ENCODE measurements at regions not wholly inside any gene's neighbourhood (a gene's known extent, or its start where the extent isn't known, plus 50 kb on each side); places are given as distances from the start of the nearest gene placed in this dataset.

DNA sequence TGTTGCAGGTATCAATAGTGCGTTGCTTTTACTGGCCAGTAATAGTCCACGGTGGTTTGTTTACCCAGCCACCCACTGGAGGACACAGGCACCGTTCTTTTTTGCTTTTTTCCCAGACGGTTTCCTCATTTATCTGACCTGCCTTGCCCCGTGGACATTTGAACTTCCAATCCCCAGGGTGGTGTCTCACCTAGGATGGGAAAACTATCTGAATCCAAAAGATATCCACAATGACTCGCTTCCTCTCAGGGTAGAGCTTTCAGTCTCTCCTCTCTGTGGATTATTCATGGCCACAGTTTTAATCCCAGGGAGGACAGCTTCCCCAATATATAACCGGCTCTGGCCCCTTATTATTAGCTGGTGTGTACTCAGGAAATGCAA, 170.8 kb downstream of the FOXO1 start:
- no peak overlapping the region for H2BK120ac ChIP-seq (ENCODE audit: insufficient read depth, low read length, poor library complexity)
- no peak overlapping the region for H3K27ac ChIP-seq (ENCODE audit: low read depth, low read length)
- no peak overlapping the region for H2AK5ac ChIP-seq (ENCODE audit: low read length)
- H3K4me1 ChIP-seq (ENCODE audit: control insufficient read depth in 1 of 2, insufficient read depth in 2 of 2, low read length in 2 of 2) = peaks cover 4 to 6% of the 10 kb centered on the region in 2 experiments
- H3K9me3 ChIP-seq (ENCODE audit: insufficient read depth, low read depth, low read length) = no peaks in the 10 kb centered on the region
- H3K23ac ChIP-seq (ENCODE audit: low read length) = no peak overlapping the region
- no peak overlapping the region for H4K8ac ChIP-seq (ENCODE audit: low read depth, low read length)
- no peaks in the 10 kb centered on the region for H3K27me3 ChIP-seq (ENCODE audit: insufficient read depth, low read length)
- H2BK12ac ChIP-seq (ENCODE audit: low read length) = no peak overlapping the region
- H2AFZ ChIP-seq (ENCODE audit: insufficient read depth, low read length, poor library complexity) = no peak overlapping the region
- no peak for DNase-seq
- H3K4ac ChIP-seq (ENCODE audit: low read depth, low read length) = no peak overlapping the region
- no peak overlapping the region for H4K91ac ChIP-seq (ENCODE audit: low read depth, low read length)
- no peaks in the 10 kb centered on the region for H3K36me3 ChIP-seq (ENCODE audit: control insufficient read depth in 1 of 2, insufficient read depth in 2 of 2, low read length in 2 of 2)
- H3K79me2 ChIP-seq (ENCODE audit: control insufficient read depth, insufficient read depth, low read length, poor library complexity) = no peaks in the 10 kb centered on the region
- H3K18ac ChIP-seq (ENCODE audit: low read length) = no peak overlapping the region
- no peak overlapping the region for H3K9ac ChIP-seq (ENCODE audit: low read length)
- H3K79me1 ChIP-seq (ENCODE audit: low read length) = no peaks in the 10 kb centered on the region
- H2BK5ac ChIP-seq (ENCODE audit: low read depth, low read length, poor library complexity) = no peak overlapping the region
- no peak overlapping the region for H3K14ac ChIP-seq (ENCODE audit: low read length)
- no peak overlapping the region for H4K12ac ChIP-seq (ENCODE audit: low read depth, low read length)
- no peak overlapping the region for H3K4me3 ChIP-seq (ENCODE audit: low read depth, low read length)
- WGBS (ENCODE audit: extremely low coverage, insufficient coverage, insufficient read length) = no CpG with 5 or more reads among the region's 7 CpGs
- no peak overlapping the region for H3K4me2 ChIP-seq (ENCODE audit: low read length)

DNA sequence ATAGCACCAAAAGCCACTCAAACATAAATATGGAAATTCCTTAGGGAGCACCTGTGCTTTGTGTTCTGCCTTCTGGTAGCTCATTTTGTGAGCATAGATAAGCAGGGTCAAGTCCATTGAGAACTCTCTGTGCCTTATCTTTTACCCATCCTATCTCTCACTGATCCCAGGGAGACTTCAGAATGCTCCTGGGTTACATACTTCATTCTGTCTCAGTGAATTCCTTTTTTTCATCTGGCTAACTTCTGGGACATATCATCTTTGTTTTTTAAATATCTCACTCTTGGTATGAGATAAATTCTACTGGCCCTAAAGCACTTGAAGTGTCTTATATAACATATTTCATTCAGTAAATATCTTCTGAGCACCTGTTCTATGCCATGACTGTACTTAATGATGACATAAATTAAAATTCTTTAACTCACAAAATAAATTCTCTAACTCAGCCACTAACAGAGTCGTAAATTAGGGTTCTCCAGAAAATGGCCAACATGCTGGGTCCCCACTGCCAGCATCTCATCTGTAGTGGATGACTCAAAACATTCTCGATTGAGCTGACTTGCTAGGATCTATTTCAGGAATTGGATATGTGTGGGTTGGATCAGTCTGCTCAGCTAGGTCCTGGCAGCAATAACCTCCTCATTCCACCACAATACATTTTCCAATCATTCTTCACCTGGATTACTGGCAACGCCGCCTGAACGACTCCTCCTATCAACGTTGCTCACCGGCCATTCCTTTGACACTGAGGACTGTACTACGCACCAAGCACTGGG, 170.2 kb downstream of the FOXO1 start:
- H3K27ac ChIP-seq (ENCODE audit: low read depth, low read length) = no peak overlapping the region
- H2AK5ac ChIP-seq (ENCODE audit: low read length) = peak overlapping the region; percentile 3
- H4K12ac ChIP-seq (ENCODE audit: low read depth, low read length) = no peak overlapping the region
- no peak overlapping the region for H3K14ac ChIP-seq (ENCODE audit: low read length)
- no peaks in the 10 kb centered on the region for H3K9me3 ChIP-seq (ENCODE audit: insufficient read depth, low read depth, low read length)
- no peaks in the 10 kb centered on the region for H3K36me3 ChIP-seq (ENCODE audit: control insufficient read depth in 1 of 2, insufficient read depth in 2 of 2, low read length in 2 of 2)
- no peaks in the 10 kb centered on the region for H3K79me2 ChIP-seq (ENCODE audit: control insufficient read depth, insufficient read depth, low read length, poor library complexity)
- no peak overlapping the region for H3K4me3 ChIP-seq (ENCODE audit: low read depth, low read length)
- H4K8ac ChIP-seq (ENCODE audit: low read depth, low read length) = no peak overlapping the region
- no peaks in the 10 kb centered on the region for H3K27me3 ChIP-seq (ENCODE audit: insufficient read depth, low read length)
- H3K18ac ChIP-seq (ENCODE audit: low read length) = no peak overlapping the region
- no peak overlapping the region for H3K4ac ChIP-seq (ENCODE audit: low read depth, low read length)
- H3K79me1 ChIP-seq (ENCODE audit: low read length) = no peaks in the 10 kb centered on the region
- H2BK12ac ChIP-seq (ENCODE audit: low read length) = no peak overlapping the region
- H2AFZ ChIP-seq (ENCODE audit: insufficient read depth, low read length, poor library complexity) = no peak overlapping the region
- no peak overlapping the region for H4K91ac ChIP-seq (ENCODE audit: low read depth, low read length)
- no peak overlapping the region for H3K23ac ChIP-seq (ENCODE audit: low read length)
- no peak overlapping the region for H2BK120ac ChIP-seq (ENCODE audit: insufficient read depth, low read length, poor library complexity)
- WGBS (ENCODE audit: extremely low coverage, insufficient coverage, insufficient read length) = no CpG with 5 or more reads among the region's 8 CpGs
- peaks cover 4 to 6% of the 10 kb centered on the region in 2 experiments for H3K4me1 ChIP-seq (ENCODE audit: control insufficient read depth in 1 of 2, insufficient read depth in 2 of 2, low read length in 2 of 2)
- H3K4me2 ChIP-seq (ENCODE audit: low read length) = no peak overlapping the region
- DNase-seq = peak; percentile 81 to 88
- no peak overlapping the region for H3K9ac ChIP-seq (ENCODE audit: low read length)
- no peak overlapping the region for H2BK5ac ChIP-seq (ENCODE audit: low read depth, low read length, poor library complexity)

DNA sequence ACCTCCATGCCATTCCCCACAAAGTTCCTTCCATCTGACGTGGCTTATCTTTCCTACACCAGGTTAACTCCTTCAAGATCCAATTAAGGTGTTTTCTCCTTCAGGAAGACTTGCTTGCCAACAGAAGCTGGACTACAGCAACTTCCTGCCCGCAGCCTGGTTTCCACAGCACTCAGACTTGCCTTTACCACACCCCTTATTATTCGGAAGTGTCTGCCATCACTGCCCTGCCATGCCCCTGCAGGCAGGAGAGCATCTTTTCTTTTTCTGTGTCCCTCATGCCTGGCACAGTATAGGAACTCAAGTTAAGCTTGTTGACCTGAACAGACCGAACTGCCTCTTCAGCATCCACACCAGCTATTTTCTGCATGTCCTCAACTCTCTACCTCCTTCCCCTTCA, 168.0 kb downstream of the FOXO1 start:
- peaks cover 3% of the 10 kb centered on the region for H3K79me1 ChIP-seq (ENCODE audit: low read length)
- no peak overlapping the region for H2BK5ac ChIP-seq (ENCODE audit: low read depth, low read length, poor library complexity)
- no peak overlapping the region for H4K12ac ChIP-seq (ENCODE audit: low read depth, low read length)
- no peak overlapping the region for H3K23ac ChIP-seq (ENCODE audit: low read length)
- H4K91ac ChIP-seq (ENCODE audit: low read depth, low read length) = no peak overlapping the region
- H3K4me3 ChIP-seq (ENCODE audit: low read depth, low read length) = no peak overlapping the region
- no peak overlapping the region for H3K9ac ChIP-seq (ENCODE audit: low read length)
- no peak overlapping the region for H2BK120ac ChIP-seq (ENCODE audit: insufficient read depth, low read length, poor library complexity)
- H2BK12ac ChIP-seq (ENCODE audit: low read length) = no peak overlapping the region
- no peak overlapping the region for H3K27ac ChIP-seq (ENCODE audit: low read depth, low read length)
- H3K9me3 ChIP-seq (ENCODE audit: insufficient read depth, low read depth, low read length) = no peaks in the 10 kb centered on the region
- H2AK5ac ChIP-seq (ENCODE audit: low read length) = no peak overlapping the region
- DNase-seq = peak in 1 of 2 donors; percentile 64
- H3K14ac ChIP-seq (ENCODE audit: low read length) = no peak overlapping the region
- no peak overlapping the region for H3K4me2 ChIP-seq (ENCODE audit: low read length)
- no peaks in the 10 kb centered on the region for H3K27me3 ChIP-seq (ENCODE audit: insufficient read depth, low read length)
- no CpG with 5 or more reads among the region's 4 CpGs for WGBS (ENCODE audit: extremely low coverage, insufficient coverage, insufficient read length)
- no peak overlapping the region for H3K4ac ChIP-seq (ENCODE audit: low read depth, low read length)
- no peak overlapping the region for H4K8ac ChIP-seq (ENCODE audit: low read depth, low read length)
- H3K4me1 ChIP-seq (ENCODE audit: control insufficient read depth in 1 of 2, insufficient read depth in 2 of 2, low read length in 2 of 2) = peaks cover 7 to 9% of the 10 kb centered on the region in 2 experiments
- no peaks in the 10 kb centered on the region for H3K79me2 ChIP-seq (ENCODE audit: control insufficient read depth, insufficient read depth, low read length, poor library complexity)
- H3K18ac ChIP-seq (ENCODE audit: low read length) = no peak overlapping the region
- H3K36me3 ChIP-seq (ENCODE audit: control insufficient read depth in 1 of 2, insufficient read depth in 2 of 2, low read length in 2 of 2) = no peaks in the 10 kb centered on the region
- no peak overlapping the region for H2AFZ ChIP-seq (ENCODE audit: insufficient read depth, low read length, poor library complexity)

DNA sequence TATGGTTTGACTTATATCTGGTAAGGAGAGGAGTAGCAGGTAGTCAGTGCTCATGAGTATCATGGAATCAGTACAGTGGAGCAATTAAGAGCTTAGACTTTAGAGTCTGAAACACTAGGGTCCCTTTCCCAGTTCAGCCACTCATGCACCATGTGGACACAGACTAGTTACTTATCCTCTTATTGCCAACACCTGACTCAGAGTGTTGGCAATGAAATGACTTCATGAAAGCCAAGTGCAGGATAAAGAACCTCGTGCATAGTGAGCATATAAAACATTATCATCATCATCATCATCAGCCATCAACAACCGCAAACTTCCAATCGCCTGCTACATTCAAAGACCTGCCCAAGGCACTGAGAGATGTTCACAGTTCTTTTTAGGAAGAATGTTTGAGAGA, 164.2 kb downstream of the FOXO1 start:
- Histone ChIP-seq H2BK120ac (ENCODE audit: insufficient read depth, low read length, poor library complexity) (no peak overlapping the region), H2BK5ac (ENCODE audit: low read depth, low read length, poor library complexity) (no peak overlapping the region), H3K9me3 (ENCODE audit: insufficient read depth, low read depth, low read length) (no peaks in the 10 kb centered on the region)

More for the DNA sequence above, 164.2 kb downstream of the FOXO1 start:
- Histone ChIP-seq H4K91ac (ENCODE audit: low read depth, low read length) (no peak overlapping the region), H3K4ac (ENCODE audit: low read depth, low read length) (no peak overlapping the region), H2AK5ac (ENCODE audit: low read length) (no peak overlapping the region), H4K8ac (ENCODE audit: low read depth, low read length) (no peak overlapping the region), H3K9ac (ENCODE audit: low read length) (no peak overlapping the region), H2AFZ (ENCODE audit: insufficient read depth, low read length, poor library complexity) (no peak overlapping the region), H4K12ac (ENCODE audit: low read depth, low read length) (no peak overlapping the region), H3K23ac (ENCODE audit: low read length) (no peak overlapping the region), H3K79me1 (ENCODE audit: low read length) (peaks cover 7% of the 10 kb centered on the region), H3K14ac (ENCODE audit: low read length) (no peak overlapping the region), H3K18ac (ENCODE audit: low read length) (no peak overlapping the region), H3K36me3 (ENCODE audit: control insufficient read depth in 1 of 2, insufficient read depth in 2 of 2, low read length in 2 of 2) (no peaks in the 10 kb centered on the region), H3K4me3 (ENCODE audit: low read depth, low read length) (no peak overlapping the region), H3K27ac (ENCODE audit: low read depth, low read length) (no peak overlapping the region), H3K4me2 (ENCODE audit: low read length) (no peak overlapping the region), H3K27me3 (ENCODE audit: insufficient read depth, low read length) (no peaks in the 10 kb centered on the region), H2BK12ac (ENCODE audit: low read length) (no peak overlapping the region), H3K4me1 (ENCODE audit: control insufficient read depth in 1 of 2, insufficient read depth in 2 of 2, low read length in 2 of 2) (peaks cover 13 to 18% of the 10 kb centered on the region in 2 experiments), H3K79me2 (ENCODE audit: control insufficient read depth, insufficient read depth, low read length, poor library complexity) (peaks cover 1% of the 10 kb centered on the region)
- DNase-seq = peak in 1 of 2 donors; percentile 32
- WGBS (ENCODE audit: extremely low coverage, insufficient coverage, insufficient read length) = no CpG with 5 or more reads among the region's 3 CpGs

Data from trophoblast cell (in vitro differentiated cells and primary cell).